ENCODE measurements at regions not wholly inside any gene's neighbourhood (a gene's known extent, or its start where the extent isn't known, plus 50 kb on each side); places are given as distances from the start of the nearest gene placed in this dataset.

DNA sequence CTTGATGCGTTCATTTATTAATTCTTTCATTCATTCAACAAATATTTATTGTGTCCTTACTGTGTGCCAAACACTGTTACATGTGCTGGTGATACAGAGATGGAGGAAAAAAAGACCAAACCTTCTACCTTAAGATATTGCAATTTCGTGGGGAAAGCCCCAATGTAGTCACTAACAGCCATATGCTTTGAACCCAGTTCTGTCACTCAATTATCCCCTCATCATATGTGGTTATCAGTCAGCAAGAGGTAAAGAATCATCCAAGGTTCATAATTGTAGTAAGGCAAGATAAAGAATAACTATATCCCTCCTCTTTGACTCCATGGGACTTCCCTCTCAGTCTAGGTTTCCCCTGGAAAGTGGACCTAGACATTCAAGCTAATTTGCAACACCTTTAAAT lies 1185.6 kb upstream of the CELF4 start:
- CTCF ChIA-PET: no interaction called here
- ATAC-seq (peak; percentile 28), FAIRE-seq (no peak), DNase-seq (ENCODE audit: low read depth, low spot score) (no peak)
- Histone ChIP-seq H3K4me3 (no peak overlapping the region), H3K4me1 (ENCODE audit: control insufficient read depth, insufficient read depth, low read length) (peaks cover 12% of the 10 kb centered on the region), H3K27ac (ENCODE audit: control insufficient read depth, insufficient read depth) (no peak overlapping the region), H3K4me2 (ENCODE audit: control insufficient read depth, insufficient read depth) (no peak overlapping the region), H3K36me3 (ENCODE audit: control insufficient read depth in 2 of 2, insufficient read depth in 2 of 2, low read length in 1 of 2) (no peaks in the 10 kb centered on the region), H3K9me3 (replicated peaks; ENCODE audit: control insufficient read depth, insufficient read depth, low read length) (no peaks in the 10 kb centered on the region), H3K27me3 (replicated peaks in 1 of 2; ENCODE audit: control insufficient read depth in 2 of 2, insufficient read depth in 2 of 2, low read length in 1 of 2) (no peaks in the 10 kb centered on the region), H3K79me2 (ENCODE audit: control insufficient read depth, insufficient read depth, low read length) (no peaks in the 10 kb centered on the region), H2AFZ (ENCODE audit: control insufficient read depth, low read depth, low read length) (no peak overlapping the region), H4K20me1 (ENCODE audit: control insufficient read depth, insufficient read depth) (no peaks in the 10 kb centered on the region), H3K9ac (ENCODE audit: control insufficient read depth, insufficient read depth, low read length) (no peak overlapping the region)
- BruUV-seq (replicated peaks): no TSS peak
- POLR2A ChIA-PET: no interaction called here
- in situ Hi-C loops (cut with MboI): no loop called here
- TF ChIP-seq BMI1 (IDR thresholded peaks at IDR 0.05; ENCODE audit: borderline replicate concordance) (no peak), RUNX3 (IDR thresholded peaks at IDR 0.05; ENCODE audit: low read length) (peak; percentile 41; the same call in 1 of the 2 replicates)
- TF ChIP-seq, protein P1, sequence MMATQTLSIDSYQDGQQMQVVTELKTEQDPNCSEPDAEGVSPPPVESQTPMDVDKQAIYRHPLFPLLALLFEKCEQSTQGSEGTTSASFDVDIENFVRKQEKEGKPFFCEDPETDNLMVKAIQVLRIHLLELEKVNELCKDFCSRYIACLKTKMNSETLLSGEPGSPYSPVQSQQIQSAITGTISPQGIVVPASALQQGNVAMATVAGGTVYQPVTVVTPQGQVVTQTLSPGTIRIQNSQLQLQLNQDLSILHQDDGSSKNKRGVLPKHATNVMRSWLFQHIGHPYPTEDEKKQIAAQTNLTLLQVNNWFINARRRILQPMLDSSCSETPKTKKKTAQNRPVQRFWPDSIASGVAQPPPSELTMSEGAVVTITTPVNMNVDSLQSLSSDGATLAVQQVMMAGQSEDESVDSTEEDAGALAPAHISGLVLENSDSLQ (IDR thresholded peaks at IDR 0.05): peak; percentile 71
- WGBS (ENCODE audit: insufficient coverage, insufficient replicate concordance, low lambda C conversion rate, missing lambda C conversion rate): 22% methylated on average over 2 of the region's 2 CpGs
- SMC1A ChIA-PET (ENCODE audit: uncharacterized antibody, unreplicated experiment): interaction anchor here (0.6 kb wide), 1 partner anchor 1388 kb away, joined by 3 read pairs; no protein-coding TSS in a partner anchor
- intact Hi-C loops (cut with micrococcal nuclease; ENCODE audit: unreplicated experiment): loop anchor here (5.0 kb wide), 2 partner anchors 139 to 191 kb away; no protein-coding TSS in a partner anchor
- RAD21 ChIA-PET (ENCODE audit: unreplicated experiment): no interaction called here

- Histone ChIP-seq H3K4me3 (no peak overlapping the region), H2AFZ (ENCODE audit: control insufficient read depth, low read depth, low read length) (no peak overlapping the region), H4K20me1 (ENCODE audit: control insufficient read depth, insufficient read depth) (no peaks in the 10 kb centered on the region), H3K79me2 (ENCODE audit: control insufficient read depth, insufficient read depth, low read length) (no peaks in the 10 kb centered on the region), H3K27me3 (replicated peaks in 1 of 2; ENCODE audit: control insufficient read depth in 2 of 2, insufficient read depth in 2 of 2, low read length in 1 of 2) (no peaks in the 10 kb centered on the region), H3K36me3 (ENCODE audit: control insufficient read depth in 2 of 2, insufficient read depth in 2 of 2, low read length in 1 of 2) (no peaks in the 10 kb centered on the region), H3K27ac (ENCODE audit: control insufficient read depth, insufficient read depth) (no peak overlapping the region), H3K9ac (ENCODE audit: control insufficient read depth, insufficient read depth, low read length) (no peak overlapping the region), H3K9me3 (replicated peaks; ENCODE audit: control insufficient read depth, insufficient read depth, low read length) (no peaks in the 10 kb centered on the region), H3K4me1 (ENCODE audit: control insufficient read depth, insufficient read depth, low read length) (peaks cover 12% of the 10 kb centered on the region), H3K4me2 (ENCODE audit: control insufficient read depth, insufficient read depth) (no peak overlapping the region)
- ChIA-PET SMC1A (ENCODE audit: uncharacterized antibody, unreplicated experiment) (interaction anchor here (0.6 kb wide), 1 partner anchor 1388 kb away, joined by 3 read pairs; no protein-coding TSS in a partner anchor), RAD21 (ENCODE audit: unreplicated experiment) (no interaction called here), POLR2A (no interaction called here), CTCF (no interaction called here)
- ATAC-seq (no peak), FAIRE-seq (no peak), DNase-seq (ENCODE audit: low read depth, low spot score) (no peak)
- in situ Hi-C loops (cut with MboI) (no loop called here), intact Hi-C loops (cut with micrococcal nuclease; ENCODE audit: unreplicated experiment) (loop anchor here (5.0 kb wide), 2 partner anchors 138 to 192 kb away; no protein-coding TSS in a partner anchor)
- BruUV-seq (replicated peaks): no TSS peak
- 33% methylated on average over 3 of the region's 3 CpGs for WGBS (ENCODE audit: insufficient coverage, insufficient replicate concordance, low lambda C conversion rate, missing lambda C conversion rate)
- TF ChIP-seq, protein P2, sequence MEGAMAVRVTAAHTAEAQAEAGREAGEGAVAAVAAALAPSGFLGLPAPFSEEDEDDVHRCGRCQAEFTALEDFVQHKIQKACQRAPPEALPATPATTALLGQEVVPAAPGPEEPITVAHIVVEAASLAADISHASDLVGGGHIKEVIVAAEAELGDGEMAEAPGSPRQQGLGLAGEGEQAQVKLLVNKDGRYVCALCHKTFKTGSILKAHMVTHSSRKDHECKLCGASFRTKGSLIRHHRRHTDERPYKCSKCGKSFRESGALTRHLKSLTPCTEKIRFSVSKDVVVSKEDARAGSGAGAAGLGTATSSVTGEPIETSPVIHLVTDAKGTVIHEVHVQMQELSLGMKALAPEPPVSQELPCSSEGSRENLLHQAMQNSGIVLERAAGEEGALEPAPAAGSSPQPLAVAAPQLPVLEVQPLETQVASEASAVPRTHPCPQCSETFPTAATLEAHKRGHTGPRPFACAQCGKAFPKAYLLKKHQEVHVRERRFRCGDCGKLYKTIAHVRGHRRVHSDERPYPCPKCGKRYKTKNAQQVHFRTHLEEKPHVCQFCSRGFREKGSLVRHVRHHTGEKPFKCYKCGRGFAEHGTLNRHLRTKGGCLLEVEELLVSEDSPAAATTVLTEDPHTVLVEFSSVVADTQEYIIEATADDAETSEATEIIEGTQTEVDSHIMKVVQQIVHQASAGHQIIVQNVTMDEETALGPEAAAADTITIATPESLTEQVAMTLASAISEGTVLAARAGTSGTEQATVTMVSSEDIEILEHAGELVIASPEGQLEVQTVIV (IDR thresholded peaks at IDR 0.05; ENCODE audit: borderline replicate concordance, partially characterized antibody): no peak
- TF ChIP-seq POLR2AphosphoS5 (IDR thresholded peaks at IDR 0.05; ENCODE audit: low read length) (no peak), BCL3 (IDR thresholded peaks at IDR 0.05; ENCODE audit: borderline replicate concordance, insufficient read depth, low read depth, low read length, poor library complexity, severe bottlenecking) (no peak), KLF5 (IDR thresholded peaks at IDR 0.05; ENCODE audit: partially characterized antibody) (no peak), FOXM1 (IDR thresholded peaks at IDR 0.05; ENCODE audit: low read depth, low read length) (no peak), NRF1 (conservative IDR thresholded peaks at IDR 0.05; ENCODE audit: low read depth, low read length) (no peak), MXI1 (IDR thresholded peaks at IDR 0.05; ENCODE audit: low read depth, low read length) (no peak), MYB (IDR thresholded peaks at IDR 0.05; ENCODE audit: borderline replicate concordance, low read depth, low read length) (no peak), SREBF2 (IDR thresholded peaks at IDR 0.05; ENCODE audit: low read length) (no peak), TBL1XR1 (IDR thresholded peaks at IDR 0.05; ENCODE audit: low read depth, low read length) (no peak)
Observed at GRCh38 chr18:38750751-38751150, 1185.2 kb upstream of the CELF4 start.

Measured in GM12878 (cell line).